ENCODE measurements at regions not wholly inside any gene's neighbourhood (a gene's known extent, or its start where the extent isn't known, plus 50 kb on each side); places are given as distances from the start of the nearest gene placed in this dataset.

DNA sequence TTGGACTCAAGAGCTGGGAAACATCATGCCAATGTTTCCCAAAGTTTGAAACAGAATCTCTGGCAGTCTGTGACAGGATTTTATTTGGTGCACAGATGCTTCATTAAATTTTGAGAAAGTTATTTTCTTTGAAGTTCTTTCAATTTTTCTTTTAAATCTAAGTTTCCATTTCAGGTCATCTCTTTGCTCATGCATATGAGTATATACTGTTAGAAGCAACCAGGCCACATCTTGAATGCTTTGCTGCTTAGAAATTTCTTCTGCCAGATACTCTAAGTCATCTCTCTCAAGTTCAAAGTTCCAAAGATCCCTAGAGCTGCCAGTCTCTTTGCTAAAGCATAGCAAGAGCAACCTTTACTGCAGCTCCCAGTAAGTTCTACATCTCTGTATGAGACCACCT, 59.1 kb upstream of the CCDC28A start:
- TF ChIP-seq, protein P1, sequence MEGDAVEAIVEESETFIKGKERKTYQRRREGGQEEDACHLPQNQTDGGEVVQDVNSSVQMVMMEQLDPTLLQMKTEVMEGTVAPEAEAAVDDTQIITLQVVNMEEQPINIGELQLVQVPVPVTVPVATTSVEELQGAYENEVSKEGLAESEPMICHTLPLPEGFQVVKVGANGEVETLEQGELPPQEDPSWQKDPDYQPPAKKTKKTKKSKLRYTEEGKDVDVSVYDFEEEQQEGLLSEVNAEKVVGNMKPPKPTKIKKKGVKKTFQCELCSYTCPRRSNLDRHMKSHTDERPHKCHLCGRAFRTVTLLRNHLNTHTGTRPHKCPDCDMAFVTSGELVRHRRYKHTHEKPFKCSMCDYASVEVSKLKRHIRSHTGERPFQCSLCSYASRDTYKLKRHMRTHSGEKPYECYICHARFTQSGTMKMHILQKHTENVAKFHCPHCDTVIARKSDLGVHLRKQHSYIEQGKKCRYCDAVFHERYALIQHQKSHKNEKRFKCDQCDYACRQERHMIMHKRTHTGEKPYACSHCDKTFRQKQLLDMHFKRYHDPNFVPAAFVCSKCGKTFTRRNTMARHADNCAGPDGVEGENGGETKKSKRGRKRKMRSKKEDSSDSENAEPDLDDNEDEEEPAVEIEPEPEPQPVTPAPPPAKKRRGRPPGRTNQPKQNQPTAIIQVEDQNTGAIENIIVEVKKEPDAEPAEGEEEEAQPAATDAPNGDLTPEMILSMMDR (IDR thresholded peaks at IDR 0.05; ENCODE audit: low read depth, low read length) = no peak
- Histone ChIP-seq H3K27ac (no peak overlapping the region), H3K9me3 (ENCODE audit: severe bottlenecking) (no peaks in the 10 kb centered on the region), H3K36me3 (no peaks in the 10 kb centered on the region), H3K4me3 (ENCODE audit: low read depth, low read length) (no peak overlapping the region), H3K27me3 (ENCODE audit: insufficient read depth, low read depth, severe bottlenecking) (no peaks in the 10 kb centered on the region)
- no peak for DNase-seq

DNA sequence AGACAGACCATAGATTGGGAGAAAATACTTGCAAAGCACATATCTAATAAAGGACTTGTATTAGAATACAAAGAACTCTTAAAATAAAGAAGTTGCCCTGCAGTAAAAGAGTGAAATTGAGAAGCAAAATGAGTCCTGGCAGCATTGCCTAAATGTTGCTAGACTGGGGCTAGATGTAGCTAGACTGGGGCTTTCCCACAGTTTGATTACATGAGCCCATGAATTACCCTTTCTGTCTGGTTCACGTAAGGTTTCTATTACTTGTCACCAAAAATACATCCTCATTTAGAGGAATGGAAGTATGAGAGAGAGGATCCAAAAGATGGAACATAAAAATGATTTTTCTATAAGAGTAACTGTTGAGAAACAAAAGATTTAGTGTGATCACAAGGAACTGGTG, 57.6 kb upstream of the CCDC28A start:
- Histone ChIP-seq H3K9me3 (ENCODE audit: severe bottlenecking) (no peaks in the 10 kb centered on the region), H3K27ac (no peak overlapping the region), H3K36me3 (no peaks in the 10 kb centered on the region), H3K27me3 (ENCODE audit: insufficient read depth, low read depth, severe bottlenecking) (no peaks in the 10 kb centered on the region), H3K4me3 (ENCODE audit: low read depth, low read length) (no peak overlapping the region)
- DNase-seq = no peak
- TF ChIP-seq, protein P1 (IDR thresholded peaks at IDR 0.05; ENCODE audit: low read depth, low read length) = no peak

DNA sequence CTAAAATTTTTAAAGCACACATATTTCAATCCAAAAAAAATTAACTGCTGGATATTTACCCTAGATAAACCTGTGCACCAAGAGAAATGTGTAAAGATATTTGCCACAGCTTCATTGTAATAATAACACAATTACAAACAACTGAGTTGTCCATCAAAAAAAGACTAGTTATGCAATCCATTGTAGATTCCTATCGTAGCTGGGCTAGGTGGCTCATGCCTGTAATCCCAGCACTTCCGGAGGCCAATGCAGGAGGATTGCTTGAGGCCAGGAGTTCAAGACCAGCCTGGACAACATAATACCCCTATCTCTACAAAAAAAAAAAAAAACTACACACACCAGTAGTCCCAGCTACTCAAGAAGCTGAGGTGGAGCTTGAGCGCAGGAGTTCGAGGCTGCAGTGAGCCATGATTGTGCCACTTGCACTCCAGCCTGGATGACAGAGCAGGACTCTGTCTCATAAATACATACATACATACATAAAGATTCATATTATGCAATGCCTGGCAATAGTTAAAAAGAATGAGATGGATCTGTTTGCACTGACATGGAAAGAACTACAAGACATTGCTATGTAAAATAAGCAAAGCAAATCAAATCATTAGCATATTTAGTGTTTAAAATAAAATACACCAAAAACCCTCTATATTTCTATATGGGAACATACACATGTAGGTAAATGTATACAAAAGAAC, 56.5 kb upstream of the CCDC28A start:
- no peak for DNase-seq
- H3K27me3 ChIP-seq (ENCODE audit: insufficient read depth, low read depth, severe bottlenecking) = no peaks in the 10 kb centered on the region
- H3K27ac ChIP-seq = no peak overlapping the region
- TF ChIP-seq, protein P1 (IDR thresholded peaks at IDR 0.05; ENCODE audit: low read depth, low read length) = no peak
- H3K36me3 ChIP-seq = no peaks in the 10 kb centered on the region
- no peak overlapping the region for H3K4me3 ChIP-seq (ENCODE audit: low read depth, low read length)
- H3K9me3 ChIP-seq (ENCODE audit: severe bottlenecking) = no peaks in the 10 kb centered on the region

DNA sequence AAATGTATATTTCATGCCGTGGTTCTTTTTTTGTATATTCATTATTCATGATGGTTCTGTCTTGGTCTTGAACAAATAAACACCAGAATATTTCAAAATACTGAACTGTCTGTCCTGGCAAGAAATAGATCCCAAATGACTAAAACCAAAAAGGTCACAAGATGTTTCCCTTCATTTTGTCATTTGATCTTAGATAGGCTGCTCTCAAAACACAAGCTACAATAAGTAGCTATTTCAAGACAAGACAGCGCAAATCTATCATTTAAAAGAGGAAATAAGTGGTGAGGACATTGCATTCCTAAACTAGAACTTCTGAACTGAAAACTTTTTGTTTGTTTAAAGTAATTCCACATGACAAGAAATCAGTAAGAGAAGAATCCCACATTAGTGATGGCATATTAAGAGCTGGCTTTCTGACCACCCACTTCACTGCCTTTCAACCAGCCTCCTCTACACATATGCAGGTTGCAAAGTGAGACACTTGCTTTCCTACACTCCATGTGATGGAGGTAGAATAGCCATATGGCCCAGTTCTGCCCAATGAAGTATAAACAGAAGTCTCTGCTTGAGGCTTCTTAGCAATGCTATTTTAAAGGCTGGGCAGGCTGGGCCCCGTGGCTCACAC, 54.4 kb upstream of the CCDC28A start:
- H3K36me3 ChIP-seq = no peaks in the 10 kb centered on the region
- H3K27ac ChIP-seq = no peak overlapping the region
- no peaks in the 10 kb centered on the region for H3K27me3 ChIP-seq (ENCODE audit: insufficient read depth, low read depth, severe bottlenecking)
- TF ChIP-seq, protein P1 (IDR thresholded peaks at IDR 0.05; ENCODE audit: low read depth, low read length) = no peak
- no peaks in the 10 kb centered on the region for H3K9me3 ChIP-seq (ENCODE audit: severe bottlenecking)
- DNase-seq = no peak
- H3K4me3 ChIP-seq (ENCODE audit: low read depth, low read length) = no peak overlapping the region

DNA sequence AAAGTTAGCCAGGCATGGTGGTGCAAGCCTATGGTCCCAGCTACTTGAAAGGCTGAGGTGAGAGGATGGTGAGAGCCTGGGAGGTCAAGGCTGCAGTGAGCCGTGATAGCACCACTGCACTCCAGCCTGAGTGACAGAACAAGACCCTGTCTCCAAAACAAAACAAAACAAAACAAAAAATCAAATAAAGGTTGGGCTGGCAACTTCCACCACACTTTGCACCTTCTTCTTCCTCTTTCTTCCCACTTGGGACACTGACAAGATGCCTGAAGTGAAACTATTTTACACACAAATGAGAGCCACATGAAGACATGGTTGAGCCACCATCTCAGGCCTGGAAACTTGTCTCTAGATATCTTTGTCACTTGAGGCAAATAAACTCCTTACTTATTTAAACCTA, 53.8 kb upstream of the CCDC28A start:
- no peak for DNase-seq
- TF ChIP-seq, protein P1 (IDR thresholded peaks at IDR 0.05; ENCODE audit: low read depth, low read length) = no peak
- H3K36me3 ChIP-seq = no peaks in the 10 kb centered on the region
- H3K27me3 ChIP-seq (ENCODE audit: insufficient read depth, low read depth, severe bottlenecking) = no peaks in the 10 kb centered on the region
- H3K9me3 ChIP-seq (ENCODE audit: severe bottlenecking) = no peaks in the 10 kb centered on the region
- no peak overlapping the region for H3K4me3 ChIP-seq (ENCODE audit: low read depth, low read length)
- no peak overlapping the region for H3K27ac ChIP-seq

All from WERI-Rb-1 (cell line).